ENCODE measurements at regions not wholly inside any gene's neighbourhood (a gene's known extent, or its start where the extent isn't known, plus 50 kb on each side); places are given as distances from the start of the nearest gene placed in this dataset.

DNA sequence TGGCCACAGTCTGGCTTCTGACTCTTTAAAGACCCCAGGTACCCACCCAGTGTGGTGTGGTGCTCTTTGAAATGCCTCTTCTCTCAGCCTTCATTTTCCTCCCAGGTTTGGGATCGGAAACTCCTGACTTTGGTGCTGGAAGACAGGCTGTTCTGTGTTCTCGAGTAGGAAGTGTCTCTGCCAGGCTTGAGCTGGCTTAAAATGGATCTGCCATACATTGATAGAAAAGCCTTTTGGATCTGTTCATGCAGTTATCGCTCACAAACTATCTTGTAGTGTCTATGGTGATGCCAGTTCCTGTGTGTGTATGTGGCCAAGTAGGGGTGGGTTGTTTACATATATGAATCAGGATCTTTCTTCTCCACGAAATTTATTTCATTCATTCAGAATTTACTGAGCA is 307.3 kb upstream of the CHD6 start:
- TF ChIP-seq, protein P1, sequence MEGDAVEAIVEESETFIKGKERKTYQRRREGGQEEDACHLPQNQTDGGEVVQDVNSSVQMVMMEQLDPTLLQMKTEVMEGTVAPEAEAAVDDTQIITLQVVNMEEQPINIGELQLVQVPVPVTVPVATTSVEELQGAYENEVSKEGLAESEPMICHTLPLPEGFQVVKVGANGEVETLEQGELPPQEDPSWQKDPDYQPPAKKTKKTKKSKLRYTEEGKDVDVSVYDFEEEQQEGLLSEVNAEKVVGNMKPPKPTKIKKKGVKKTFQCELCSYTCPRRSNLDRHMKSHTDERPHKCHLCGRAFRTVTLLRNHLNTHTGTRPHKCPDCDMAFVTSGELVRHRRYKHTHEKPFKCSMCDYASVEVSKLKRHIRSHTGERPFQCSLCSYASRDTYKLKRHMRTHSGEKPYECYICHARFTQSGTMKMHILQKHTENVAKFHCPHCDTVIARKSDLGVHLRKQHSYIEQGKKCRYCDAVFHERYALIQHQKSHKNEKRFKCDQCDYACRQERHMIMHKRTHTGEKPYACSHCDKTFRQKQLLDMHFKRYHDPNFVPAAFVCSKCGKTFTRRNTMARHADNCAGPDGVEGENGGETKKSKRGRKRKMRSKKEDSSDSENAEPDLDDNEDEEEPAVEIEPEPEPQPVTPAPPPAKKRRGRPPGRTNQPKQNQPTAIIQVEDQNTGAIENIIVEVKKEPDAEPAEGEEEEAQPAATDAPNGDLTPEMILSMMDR (IDR thresholded peaks at IDR 0.05), result no peak
- no peak for TF ChIP-seq POLR2A (IDR thresholded peaks at IDR 0.05)

Measured in heart left ventricle (tissue), 13 donors.